Stimulated activated CD4-positive, alpha-beta T cell treated with anti-CD3 and anti-CD28 coated beads, Interleukin-12 subunit alpha, Interleukin-12 subunit beta, amount 100 ng/mL, for 24 hours (primary cell): ENCODE measurements at regions not wholly inside any gene's neighbourhood (a gene's known extent, or its start where the extent isn't known, plus 50 kb on each side); places are given as distances from the start of the nearest gene placed in this dataset.
"Not testable (repeated sequence)": the region's sequence is repeated elsewhere in the genome, so short reads cannot be mapped to it uniquely, and the experiment has no call there.

ENCODE experiments used
- DNase-seq, 2 experiments: peaks; one replicate each; pipeline ENCODE4 v3.0.0-alpha.2; 2020; ENCODE audit warnings: low read depth in 2 of 2

DNA sequence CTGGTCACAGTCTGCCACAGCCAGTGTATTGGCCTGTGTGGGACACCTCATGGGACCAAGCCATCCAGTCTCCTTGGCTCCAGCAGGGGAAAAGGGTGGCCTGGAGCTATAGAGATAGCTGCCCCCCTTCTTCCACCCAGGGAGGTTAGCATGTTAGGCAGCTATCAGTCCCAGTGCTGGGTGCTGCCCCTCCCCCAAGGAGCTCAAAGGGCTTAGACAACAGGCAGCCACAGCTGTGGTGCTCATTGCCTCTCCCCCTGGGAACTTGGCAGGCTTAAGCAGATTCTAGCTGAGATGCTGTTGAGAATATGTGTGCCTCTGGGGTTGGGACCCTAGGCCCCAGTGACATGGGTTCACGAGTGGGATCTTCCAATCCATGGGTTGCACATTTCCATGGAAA lies 226.0 kb upstream of the PTGER4 start:
- DNase-seq = no peak

DNA sequence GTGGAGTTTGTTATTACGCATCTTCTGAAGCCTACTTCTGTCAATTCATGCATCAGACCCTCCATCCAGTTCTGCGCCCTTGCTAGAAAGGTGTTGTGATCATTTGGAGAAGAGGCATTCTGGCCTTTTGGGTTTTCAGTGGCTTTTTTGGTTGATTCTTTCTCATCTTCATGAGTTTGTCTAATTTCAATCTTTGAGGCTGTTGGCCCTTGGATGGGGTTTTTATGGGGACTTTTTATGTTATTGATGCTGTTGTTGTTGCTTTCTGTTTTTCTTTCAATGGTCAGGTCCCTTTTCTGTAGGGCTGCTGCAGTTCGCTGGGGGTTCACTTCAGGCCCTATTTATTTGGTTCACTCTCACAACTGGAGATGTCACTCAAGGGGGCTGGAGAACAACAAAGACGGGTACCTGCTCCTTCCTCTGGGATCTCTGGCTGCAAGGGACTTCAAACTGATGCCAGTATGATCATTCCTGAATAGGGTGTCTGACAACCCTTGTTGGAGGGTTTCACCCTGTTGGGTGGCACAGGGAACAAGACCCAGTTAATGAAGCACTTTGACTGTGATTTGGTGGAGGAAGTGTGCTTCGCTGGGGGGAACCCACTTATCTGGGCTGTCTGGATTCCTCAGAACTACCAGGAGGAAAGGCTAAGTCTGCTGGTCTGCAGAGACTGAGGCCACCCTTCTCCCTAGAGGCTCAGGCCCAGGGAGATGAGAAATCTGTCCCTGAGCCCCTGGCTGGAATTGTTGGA lies 226.7 kb upstream of the PTGER4 start:
- DNase-seq = no peak

DNA sequence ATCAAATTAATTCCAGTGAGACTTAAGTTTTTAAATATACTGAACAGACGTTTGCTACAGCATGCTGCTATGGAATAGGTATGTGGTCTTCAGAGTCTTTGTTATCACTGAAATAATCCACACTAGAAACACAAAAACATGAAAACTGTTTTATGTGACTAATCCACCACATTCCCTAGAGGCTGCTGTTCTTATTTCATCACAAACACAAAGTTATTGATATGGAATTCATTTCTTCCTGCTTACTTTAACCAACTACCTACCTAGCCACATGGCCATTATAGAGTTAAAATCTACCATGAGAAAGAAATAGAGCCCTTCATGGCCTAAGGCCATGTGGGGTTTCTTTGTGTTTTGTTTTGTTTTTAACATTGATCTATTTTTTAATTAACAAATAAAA lies 232.3 kb upstream of the PTGER4 start:
- DNase-seq = no peak

DNA sequence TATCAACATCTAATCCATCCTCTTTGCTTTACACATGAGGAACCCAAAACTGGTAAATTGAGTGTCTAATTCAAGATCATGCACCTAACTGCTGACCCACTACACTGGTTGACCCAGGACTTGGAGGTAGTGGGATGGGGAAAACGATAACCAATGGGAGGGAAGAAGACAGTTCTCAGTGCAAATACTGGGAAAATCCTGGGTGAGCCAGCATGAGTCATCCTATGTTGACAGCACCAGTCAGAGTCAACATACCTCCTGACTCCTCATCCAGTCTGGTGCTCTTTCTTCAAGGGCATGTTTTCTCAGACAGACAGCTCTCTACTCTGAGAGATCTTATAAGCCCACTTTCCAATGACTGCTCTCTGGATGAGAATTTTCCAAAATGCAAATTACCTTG lies 232.8 kb upstream of the PTGER4 start:
- DNase-seq = no peak

DNA sequence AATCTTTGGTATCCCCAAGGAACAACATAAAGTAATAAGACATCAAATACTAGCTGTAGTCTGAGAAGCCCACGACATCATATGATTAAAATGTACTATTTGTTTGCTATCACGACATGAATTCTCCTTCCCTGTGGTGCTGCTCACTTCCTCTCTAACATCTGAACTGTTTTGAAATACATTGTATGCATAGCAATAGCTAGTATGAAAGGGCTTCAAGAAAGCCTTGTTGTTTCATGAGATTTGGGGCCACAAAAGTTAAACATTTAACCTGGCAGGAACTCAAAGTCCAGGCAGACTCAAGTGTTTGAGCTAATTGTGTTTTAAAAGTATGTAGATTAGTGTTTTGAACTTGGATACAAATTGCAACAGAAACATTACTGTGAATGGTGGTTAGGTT lies 237.4 kb upstream of the PTGER4 start:
- no peak for DNase-seq

DNA sequence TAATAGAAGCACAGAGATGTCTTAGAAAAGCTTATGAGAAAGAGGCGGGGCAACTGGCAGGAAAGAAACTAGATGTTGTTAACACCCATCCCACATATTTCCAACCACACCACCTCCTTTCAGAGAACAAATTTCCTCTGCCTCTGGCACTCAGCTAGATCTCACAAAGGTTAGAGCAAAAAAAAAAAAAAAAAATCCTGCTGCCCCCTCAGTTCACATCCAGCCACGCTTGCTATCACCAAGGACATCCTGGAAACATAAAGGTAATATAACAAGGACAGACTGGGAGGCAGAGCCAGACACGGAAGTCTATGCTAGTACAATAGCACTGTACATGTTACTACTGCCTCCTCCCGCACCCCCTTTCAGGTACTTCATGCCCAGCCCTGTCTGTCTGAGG lies 238.0 kb upstream of the PTGER4 start:
- DNase-seq = peak in 1 of 2 experiments; percentile 39

DNA sequence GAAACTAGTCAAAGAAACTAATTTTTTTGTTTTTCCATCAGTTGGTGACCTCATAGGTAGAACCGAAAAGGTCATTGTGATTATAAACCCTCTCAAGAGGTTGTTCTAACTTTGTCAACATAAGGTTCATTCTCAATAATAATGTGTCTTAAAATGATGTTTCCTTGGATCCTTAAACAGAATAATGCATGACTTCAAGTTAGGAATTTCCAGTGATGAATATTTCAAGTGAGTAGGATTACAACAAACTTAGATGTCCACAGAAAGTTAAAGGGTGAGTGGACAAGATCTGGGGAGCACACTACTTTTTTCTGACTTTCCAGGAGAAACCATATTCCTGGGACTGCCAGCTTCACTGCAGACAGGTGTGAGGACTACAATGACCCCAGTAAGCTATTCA lies 239.0 kb upstream of the PTGER4 start:
- no peak for DNase-seq

DNA sequence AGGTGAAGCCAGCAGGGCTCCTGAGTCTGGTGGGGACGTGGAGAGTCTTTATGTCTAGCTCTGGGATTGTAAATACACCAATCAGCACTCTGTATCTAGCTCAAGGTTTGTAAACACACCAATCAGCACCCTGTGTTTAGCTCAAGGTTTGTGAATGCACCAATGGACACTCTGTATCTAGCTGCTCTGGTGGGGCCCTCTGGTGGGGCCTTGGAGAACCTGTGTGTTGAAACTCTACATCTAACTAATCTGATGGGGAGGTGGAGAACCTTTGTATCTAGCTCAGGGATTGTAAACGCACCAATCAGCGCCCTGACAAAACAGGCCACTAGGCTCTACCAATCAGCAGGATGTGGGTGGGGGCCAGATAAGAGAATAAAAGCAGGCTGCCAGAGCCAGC lies 240.6 kb upstream of the PTGER4 start:
- DNase-seq = not testable (repeated sequence)

DNA sequence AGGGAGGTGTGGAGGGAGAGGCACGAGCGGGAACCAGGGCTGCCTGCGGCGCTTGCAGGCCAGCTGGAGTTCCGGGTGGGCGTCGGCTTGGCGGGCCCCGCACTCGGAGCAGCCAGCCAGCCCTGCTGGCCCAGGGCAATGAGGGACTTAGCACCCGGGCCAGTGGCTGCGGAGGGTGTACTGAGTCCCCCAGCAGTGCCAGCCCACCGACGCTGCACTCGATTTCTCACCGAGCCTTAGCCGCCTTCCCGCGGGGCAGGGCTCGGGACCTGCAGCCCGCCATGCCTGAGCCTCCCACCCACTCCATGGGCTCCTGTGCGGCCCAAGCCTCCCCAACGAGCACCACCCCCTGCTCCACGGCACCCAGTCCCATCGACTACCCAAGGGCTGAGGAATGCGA lies 241.1 kb upstream of the PTGER4 start:
- DNase-seq = not testable (repeated sequence)

DNA sequence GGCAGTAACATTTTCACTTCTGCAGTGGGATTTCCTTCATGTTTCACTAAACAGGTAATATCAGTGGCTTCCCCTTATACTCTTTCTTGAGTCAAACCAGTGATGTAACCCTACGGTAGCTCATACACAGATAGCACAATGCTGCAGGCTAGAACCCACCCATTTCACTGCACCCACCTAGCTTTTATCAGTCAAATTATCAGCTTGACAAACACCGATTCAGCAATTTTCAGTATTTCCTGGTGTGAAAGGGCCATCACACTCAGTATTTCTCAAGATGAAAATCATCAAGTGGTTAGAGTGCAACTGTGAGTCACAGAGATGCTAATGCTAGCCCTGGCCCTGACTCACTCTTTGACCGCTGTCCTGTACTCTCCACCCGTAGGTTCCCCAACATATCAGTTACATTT lies 242.3 kb upstream of the PTGER4 start:
- DNase-seq = peak in 1 of 2 experiments; percentile 40

DNA sequence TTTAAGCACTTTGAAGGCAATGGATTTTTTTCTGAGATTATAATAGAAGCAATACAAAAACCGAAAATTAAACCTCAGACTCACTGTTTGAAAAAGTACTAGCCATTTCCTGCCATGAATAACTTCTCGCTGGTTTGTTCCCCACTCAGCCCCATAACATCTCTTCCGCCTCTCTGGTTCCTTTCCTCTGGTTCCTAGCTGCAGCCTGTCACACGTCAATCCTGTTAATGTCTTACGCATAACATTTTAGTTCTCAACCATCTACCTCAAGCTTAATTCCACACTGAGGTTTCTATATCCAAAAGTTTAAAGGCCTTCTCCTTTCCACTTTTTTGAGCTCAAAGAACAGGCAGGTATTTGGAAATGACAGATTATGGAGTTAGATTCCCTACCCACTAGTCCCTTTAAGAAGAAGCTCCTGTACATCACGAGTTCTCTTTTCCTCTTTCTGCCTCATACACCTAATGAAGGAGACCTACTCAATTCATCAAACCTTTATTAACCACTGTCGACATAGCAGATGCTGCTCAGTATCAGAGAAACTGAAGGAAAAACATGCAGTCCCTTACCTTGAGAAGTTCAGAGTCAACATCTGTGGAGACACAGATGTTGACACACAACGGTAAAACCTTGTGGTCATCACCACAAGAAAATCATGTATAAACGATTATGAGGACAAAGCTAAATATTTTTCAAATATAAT lies 243.0 kb upstream of the PTGER4 start:
- no peak for DNase-seq

DNA sequence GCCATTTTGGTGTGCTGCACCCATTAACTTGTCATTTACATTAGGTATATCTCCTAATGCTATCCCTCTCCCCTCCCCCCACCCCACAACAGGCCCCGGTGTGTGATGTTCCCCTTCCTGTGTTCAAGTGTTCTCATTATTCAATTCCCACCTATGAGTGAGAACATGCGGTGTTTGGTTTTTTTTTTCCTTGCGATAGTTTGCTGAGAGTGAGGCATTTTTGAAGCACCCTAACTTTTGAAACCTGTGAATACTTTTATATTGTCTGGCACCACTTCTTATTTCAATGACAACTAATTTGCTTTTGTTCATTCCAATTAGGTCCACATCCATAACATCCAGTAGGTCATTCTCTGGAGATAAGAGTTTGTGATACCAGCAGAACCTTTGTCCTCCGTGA lies 244.0 kb upstream of the PTGER4 start:
- not testable (repeated sequence) for DNase-seq

DNA sequence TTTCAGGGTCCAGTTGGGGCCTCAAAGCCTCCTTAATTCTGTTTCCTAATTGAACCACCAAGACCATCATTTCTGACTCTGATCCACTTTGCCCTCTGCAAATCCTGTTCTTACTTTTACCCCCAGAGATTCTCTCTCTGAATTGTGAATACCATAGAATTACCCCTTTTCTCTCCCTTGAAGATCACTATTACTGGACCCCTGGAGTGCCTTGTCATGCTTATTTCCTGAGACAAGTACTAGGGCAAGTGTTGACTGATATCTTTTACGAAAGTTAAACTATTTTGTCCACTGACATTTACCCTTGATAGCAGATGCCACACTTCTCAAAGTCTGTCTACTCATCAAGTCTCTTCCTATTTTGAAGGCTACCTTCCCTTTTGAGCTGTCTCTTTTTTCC lies 246.9 kb upstream of the PTGER4 start:
- DNase-seq = no peak

DNA sequence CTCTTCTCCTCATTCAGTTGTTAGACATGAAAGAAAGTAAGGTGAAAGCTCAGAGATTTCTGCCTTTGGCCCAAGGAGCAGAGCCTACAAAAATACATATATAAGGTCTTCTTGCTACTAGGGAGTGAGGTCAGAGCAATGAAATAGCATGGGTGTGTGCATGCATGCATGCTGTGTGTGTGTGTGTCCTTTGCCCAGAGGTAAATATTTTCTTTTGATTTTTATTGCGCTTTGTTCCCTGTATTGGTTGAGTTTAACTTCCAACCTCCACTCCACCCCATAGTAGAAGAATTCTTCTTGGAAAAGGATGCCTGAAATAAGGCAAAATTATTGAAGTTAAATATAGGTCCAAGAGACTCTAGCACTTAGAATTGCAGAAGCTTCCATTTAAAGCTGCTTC lies 248.0 kb upstream of the PTGER4 start:
- DNase-seq = no peak

DNA sequence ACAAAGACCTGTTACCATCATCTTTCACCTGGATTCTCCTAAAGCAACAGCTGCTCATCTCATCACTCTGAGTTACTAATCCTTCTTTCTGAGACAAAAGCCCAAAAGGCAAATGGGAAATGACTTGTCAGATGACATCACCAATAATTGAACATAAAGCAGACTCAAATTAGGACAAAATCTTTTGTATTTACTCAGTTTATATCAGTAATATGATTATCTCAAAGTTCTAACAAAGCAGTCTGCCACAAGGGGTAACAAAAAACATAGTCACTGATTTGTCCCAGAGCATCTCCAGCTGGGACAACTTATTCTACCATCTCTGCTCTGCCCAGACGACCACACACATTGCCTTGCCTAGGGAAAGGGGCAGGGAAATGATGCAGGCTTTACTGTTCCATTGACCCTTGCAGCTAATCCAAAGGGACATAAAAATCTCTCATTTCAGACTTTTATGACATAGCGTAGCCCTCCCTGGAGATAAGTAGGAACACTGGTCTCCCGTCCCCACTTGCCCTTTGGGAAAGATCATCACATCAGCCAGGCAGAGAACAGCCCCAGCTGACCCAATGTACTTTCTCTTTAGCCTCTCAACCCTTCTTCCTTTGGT lies 249.5 kb upstream of the PTGER4 start:
- no peak for DNase-seq

DNA sequence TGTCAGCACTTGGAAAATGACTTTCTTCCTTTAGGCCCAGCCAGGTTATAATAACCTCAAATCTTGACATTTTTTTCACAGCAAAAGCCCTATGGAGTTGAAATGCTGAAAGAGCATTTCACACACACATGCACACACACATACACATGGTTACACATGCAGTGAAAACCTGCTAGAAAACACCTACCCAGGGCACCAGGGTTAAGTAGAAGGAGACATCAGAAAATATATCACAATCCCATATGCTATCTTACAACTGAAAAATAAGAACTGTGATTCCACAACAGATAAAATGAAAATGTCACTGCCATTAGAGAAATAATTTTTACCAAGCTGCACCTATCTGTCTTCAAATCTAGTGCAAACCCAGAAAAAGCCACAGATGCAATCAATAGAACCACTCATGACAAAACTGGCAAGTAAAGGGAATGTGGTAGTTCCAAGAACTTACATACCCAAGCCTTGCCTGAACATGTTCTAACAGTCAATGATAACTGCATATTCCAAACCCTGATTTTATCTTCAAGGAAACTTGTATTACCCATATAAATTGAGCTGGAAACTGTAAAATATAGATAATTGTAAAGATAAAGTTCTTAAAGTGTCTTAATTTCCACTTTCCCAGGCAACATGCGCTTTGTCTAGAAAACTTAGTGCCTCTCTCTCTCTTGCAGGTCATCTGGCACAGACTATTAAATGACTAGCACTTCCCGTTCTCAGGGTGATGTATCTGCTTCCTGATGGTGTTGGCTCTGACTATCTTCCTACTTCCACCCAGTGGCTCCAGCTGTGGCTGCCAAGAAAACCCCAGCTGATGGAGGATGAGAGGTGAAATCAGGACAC lies 250.2 kb upstream of the PTGER4 start:
- DNase-seq = no peak

DNA sequence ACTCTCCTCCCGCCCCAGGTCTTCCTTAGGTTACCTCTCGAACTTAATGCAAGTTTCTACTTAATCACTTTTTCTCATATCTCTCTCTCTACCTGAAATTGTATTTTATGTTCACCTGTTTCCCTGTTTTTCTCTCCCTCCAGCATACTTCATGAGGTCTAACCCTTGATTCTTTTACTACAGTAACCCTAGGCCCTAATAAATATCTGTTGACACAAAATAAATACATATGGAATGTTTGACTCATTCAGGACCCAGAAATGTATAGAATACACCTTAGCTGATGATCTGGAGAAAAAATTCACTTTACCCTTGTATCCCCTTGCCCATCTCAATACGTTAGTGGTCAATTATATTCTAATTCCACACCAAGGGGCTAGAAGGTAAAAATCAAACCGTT lies 250.9 kb upstream of the PTGER4 start:
- no peak for DNase-seq

DNA sequence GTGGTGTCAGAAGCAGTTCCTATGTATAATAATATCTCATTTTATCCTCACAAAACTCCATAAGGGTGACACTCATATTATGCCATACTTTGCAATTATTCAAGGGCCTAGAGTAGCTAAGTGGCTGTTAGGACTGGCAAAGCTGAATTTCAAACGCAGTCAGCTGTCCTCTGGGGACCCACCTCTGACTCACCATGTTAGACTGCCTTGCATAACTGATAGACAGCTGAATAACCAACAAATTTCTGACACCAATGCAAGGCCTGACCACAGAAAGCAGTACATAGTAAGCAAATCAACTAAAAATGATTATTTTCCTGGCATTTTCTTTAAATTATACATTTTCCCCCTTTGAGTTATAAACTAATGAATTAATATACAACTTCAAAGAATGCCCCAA lies 251.6 kb upstream of the PTGER4 start:
- DNase-seq = no peak

DNA sequence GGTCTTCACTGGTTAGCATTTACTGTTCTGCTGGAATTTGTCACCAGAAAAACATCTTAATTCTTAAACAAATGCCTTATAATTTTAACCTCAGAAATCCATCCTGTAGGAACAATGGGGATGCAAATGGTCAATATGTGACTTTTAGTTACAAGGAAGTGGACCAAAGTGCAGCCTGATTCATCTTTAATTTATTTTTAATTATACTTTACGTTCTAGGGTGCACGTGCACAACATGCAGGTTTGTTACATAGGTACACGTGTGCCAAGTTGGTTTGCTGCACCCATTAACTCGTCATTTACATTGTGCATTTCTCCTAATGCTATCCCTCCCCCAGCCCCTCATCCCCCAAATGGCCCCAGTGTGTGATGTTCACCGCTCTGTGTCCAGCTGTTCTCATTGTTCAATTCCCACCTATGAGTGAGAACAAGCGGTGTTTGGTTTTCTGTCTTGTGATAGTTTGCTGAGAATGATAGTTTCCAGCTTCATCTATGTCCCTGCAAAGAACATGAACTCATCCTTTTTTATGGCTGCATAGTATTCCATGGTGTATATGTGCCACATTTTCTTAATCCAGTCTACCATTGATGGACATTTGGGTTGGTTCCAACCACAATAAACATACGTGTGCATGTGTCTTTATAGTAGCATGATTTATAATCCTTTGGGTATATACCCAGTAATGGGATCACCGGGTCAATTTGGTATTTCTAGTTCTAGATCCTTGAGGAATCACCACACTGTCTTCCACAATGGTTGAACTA lies 262.5 kb upstream of the PTGER4 start:
- DNase-seq = not testable (repeated sequence)

DNA sequence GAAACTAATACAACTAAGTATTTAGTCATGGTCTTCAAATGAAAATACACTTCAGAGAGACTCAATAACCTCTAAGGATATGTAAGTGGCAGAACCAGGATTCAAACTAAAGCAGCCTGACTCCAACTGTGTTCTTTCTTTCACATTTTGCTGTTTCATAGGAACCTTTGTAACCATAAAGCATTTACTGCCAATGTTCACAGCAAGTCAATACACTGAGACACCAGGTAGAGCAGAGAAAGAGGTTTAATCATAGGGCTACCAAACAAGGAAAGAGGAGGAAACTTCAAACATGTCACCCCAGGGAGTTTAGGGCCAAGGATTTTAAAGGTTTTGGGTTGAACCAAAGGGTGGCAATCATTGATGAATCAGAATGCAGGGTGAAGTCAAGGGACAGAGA lies 263.1 kb upstream of the PTGER4 start:
- DNase-seq = no peak

DNA sequence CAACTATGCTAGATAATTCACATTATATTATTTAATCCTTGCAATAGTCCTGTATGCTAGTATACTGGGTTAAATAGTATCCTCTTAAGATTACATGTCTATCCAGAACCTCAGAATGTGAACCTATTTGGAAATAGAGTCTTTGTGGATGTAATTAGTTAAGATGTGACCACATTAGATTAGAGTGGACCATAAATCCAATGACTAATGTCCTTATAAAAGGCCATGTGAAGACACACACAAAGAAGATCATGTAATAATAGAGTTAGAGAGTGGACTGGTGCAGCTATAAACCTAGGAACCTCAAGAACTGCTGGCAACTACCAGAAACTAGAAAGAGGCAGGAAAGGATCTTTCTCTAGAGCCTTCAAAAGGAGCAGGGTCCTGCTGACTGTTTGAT lies 263.6 kb upstream of the PTGER4 start:
- no peak for DNase-seq
